Endothelial cell of umbilical vein (primary cell): ENCODE measurements at regions not wholly inside any gene's neighbourhood (a gene's known extent, or its start where the extent isn't known, plus 50 kb on each side); places are given as distances from the start of the nearest gene placed in this dataset.

Experiments used
- BruUV-seq: library from RNA; stranded (reverse); fragments of 400-500 nt; replicated peaks from 2 replicates; lab custom pipeline; 2021; lab: Mats Ljungman, UMichigan
- CTCF ChIA-PET: fragments of 300-600, 350-600 bp; sonication (Branson Sonifier 250); formaldehyde crosslinking; loops from one replicate; lab custom pipeline; 2021; ENCODE audit warnings: antibody characterized with exemption, inconsistent platforms; lab: Charles Lee
- POLR2A ChIA-PET: fragments of 300-600, 350-600 bp; sonication (Branson Sonifier 250); formaldehyde crosslinking; loops from one replicate; lab custom pipeline; 2021; ENCODE audit warnings: antibody characterized with exemption, inconsistent platforms; lab: Charles Lee
- DNase-seq: peaks from one replicate; pipeline ENCODE4 v3.0.0-alpha.2; 2011; ENCODE audit warnings: low read depth, low spot score
- FAIRE-seq: peaks from 2 replicates; lab custom pipeline; 2011; peaks lifted over from hg19 to GRCh38; lab: Jason Lieb, UNC
- H2AFZ ChIP-seq: 2 replicates; pipeline ENCODE4 v1.6.0; 2012; ENCODE audit warnings: low read depth, low read length, control low read depth, inconsistent platforms
- H3K27ac ChIP-seq: 2 replicates; pipeline ENCODE4 v1.5.1; 2011; ENCODE audit warnings: low read depth, mild to moderate bottlenecking, control low read depth, low read length, moderate library complexity; ENCODE audit not compliant: insufficient read depth
- H3K27me3 ChIP-seq, 2 experiments: 2 replicates each; pipeline versions ENCODE4 v1.6.0 to v1.6.1; 2011; ENCODE audit warnings: low read length in 2 of 2, mixed read lengths in 1 of 2; ENCODE audit not compliant: control insufficient read depth in 2 of 2, insufficient read depth in 2 of 2
- H3K36me3 ChIP-seq, 2 experiments: 2 replicates in 1 of 2; 3 replicates in 1 of 2; pipeline ENCODE4 v1.5.1; 2011; ENCODE audit warnings: low read length in 2 of 2, mild to moderate bottlenecking in 1 of 2, moderate library complexity in 1 of 2; ENCODE audit not compliant: control insufficient read depth in 2 of 2, insufficient read depth in 2 of 2; ENCODE audit errors: extremely low read depth in 1 of 2
- H3K4me1 ChIP-seq: 3 replicates; pipeline ENCODE4 v1.5.1; 2011; ENCODE audit warnings: mild to moderate bottlenecking, low read length; ENCODE audit not compliant: control insufficient read depth, insufficient read depth; ENCODE audit errors: extremely low read depth
- H3K4me2 ChIP-seq: 2 replicates; pipeline ENCODE4 v1.6.1; 2011; ENCODE audit warnings: low read length, control low read depth, mixed read lengths; ENCODE audit not compliant: insufficient read depth
- H3K4me3 ChIP-seq, 3 experiments: fragments of 200-600 bp in 1 of 3; sonication (generic), shearing (Covaris generic) in 1 of 3; replicated peaks in 1 of 3; 2 replicates each; pipeline ENCODE4 v1.5.1; 2011 to 2016; ENCODE audit warnings: control low read depth in 3 of 3, low read length in 3 of 3, mild to moderate bottlenecking in 2 of 3, inconsistent platforms in 1 of 3, low read depth in 1 of 3, moderate library complexity in 1 of 3; ENCODE audit not compliant: insufficient read depth in 1 of 3
- H3K79me2 ChIP-seq: 2 replicates; pipeline ENCODE4 v1.6.0; 2012; ENCODE audit warnings: low read length, inconsistent platforms; ENCODE audit not compliant: control insufficient read depth, insufficient read depth
- H3K9ac ChIP-seq: replicated peaks from 2 replicates; pipeline ENCODE3; 2011; ENCODE audit warnings: low read length, control low read depth; ENCODE audit not compliant: insufficient read depth; ENCODE audit errors: extremely low read depth
- H3K9me1 ChIP-seq: replicated peaks from 3 replicates; pipeline ENCODE4 v1.6.0; 2011; ENCODE audit warnings: mild to moderate bottlenecking, low read length; ENCODE audit not compliant: control insufficient read depth, insufficient read depth; ENCODE audit errors: extremely low read depth
- H3K9me3 ChIP-seq: replicated peaks from 2 replicates; pipeline ENCODE4 v1.5.1; 2012; ENCODE audit warnings: low read length, inconsistent platforms; ENCODE audit not compliant: control insufficient read depth, insufficient read depth
- H4K20me1 ChIP-seq: replicated peaks from 2 replicates; pipeline ENCODE3; 2011; ENCODE audit warnings: mild to moderate bottlenecking, low read length; ENCODE audit not compliant: control insufficient read depth, insufficient read depth; ENCODE audit errors: extremely low read depth
- EZH2 ChIP-seq: IDR thresholded peaks from 2 replicates; pipeline ENCODE4 v1.6.1; 2012; ENCODE audit warnings: borderline replicate concordance, low read depth, mild to moderate bottlenecking, moderate library complexity, low read length, inconsistent platforms; ENCODE audit not compliant: severe bottlenecking
- FOS ChIP-seq: IDR thresholded peaks from 2 replicates; pipeline ENCODE4 v1.6.1; 2011; ENCODE audit warnings: mild to moderate bottlenecking, low read length, moderate library complexity, borderline replicate concordance; ENCODE audit not compliant: insufficient read depth
- GATA2 ChIP-seq: IDR thresholded peaks from 2 replicates; pipeline ENCODE4 v1.7.0; 2011; ENCODE audit warnings: low read depth, mild to moderate bottlenecking, moderate library complexity, mixed read lengths, low read length; ENCODE audit not compliant: insufficient read length, insufficient read depth
- JUN ChIP-seq: IDR thresholded peaks from 2 replicates; pipeline ENCODE4 v1.6.1; 2011; ENCODE audit warnings: borderline replicate concordance, low read depth; ENCODE audit not compliant: insufficient read length, insufficient read depth
- MYC ChIP-seq: IDR thresholded peaks from one replicate; pipeline ENCODE4 v1.6.1; 2011; ENCODE audit warnings: mild to moderate bottlenecking, low read depth, low read length
- POLR2A ChIP-seq: IDR thresholded peaks from 2 replicates; pipeline ENCODE4 v1.6.1; 2012; ENCODE audit warnings: low read depth, mild to moderate bottlenecking, control low read depth, low read length
- POLR2AphosphoS5 ChIP-seq: IDR thresholded peaks from 2 replicates; pipeline ENCODE4 v1.6.1; 2012; ENCODE audit warnings: low read depth, mild to moderate bottlenecking, control low read depth, low read length, moderate library complexity; ENCODE audit not compliant: insufficient read depth
- dilution Hi-C: fragments of 300-500 bp; cut with MboI; formaldehyde crosslinking; loops from one replicate; pipeline ENCODE4 v1.15.0; 2019; ENCODE audit warnings: low sequenced_read_pairs; ENCODE audit not compliant: extremely low pct_ligation_motif_present
- intact Hi-C: fragments of 100-400 bp; cut with micrococcal nuclease; formaldehyde crosslinking; loops from one replicate; pipeline ENCODE4 v1.10.0; 2022
- TF ChIP-seq, protein P1 (sequence below): IDR thresholded peaks from 2 replicates; pipeline ENCODE4 v1.6.1; 2011; ENCODE audit not compliant: insufficient read depth, insufficient read length
- TF ChIP-seq, protein P2 (sequence below), 2 donors: IDR thresholded peaks; 1 replicate in 1 of 2; 2 replicates in 1 of 2; pipeline ENCODE4 v1.5.1; 2011; ENCODE audit warnings: low read length in 2 of 2, mild to moderate bottlenecking in 2 of 2, moderate library complexity in 2 of 2, control low read depth in 1 of 2, inconsistent platforms in 1 of 2, low read depth in 1 of 2; ENCODE audit not compliant: insufficient read depth in 1 of 2; ENCODE audit errors: extremely low read depth in 1 of 2

DNA sequence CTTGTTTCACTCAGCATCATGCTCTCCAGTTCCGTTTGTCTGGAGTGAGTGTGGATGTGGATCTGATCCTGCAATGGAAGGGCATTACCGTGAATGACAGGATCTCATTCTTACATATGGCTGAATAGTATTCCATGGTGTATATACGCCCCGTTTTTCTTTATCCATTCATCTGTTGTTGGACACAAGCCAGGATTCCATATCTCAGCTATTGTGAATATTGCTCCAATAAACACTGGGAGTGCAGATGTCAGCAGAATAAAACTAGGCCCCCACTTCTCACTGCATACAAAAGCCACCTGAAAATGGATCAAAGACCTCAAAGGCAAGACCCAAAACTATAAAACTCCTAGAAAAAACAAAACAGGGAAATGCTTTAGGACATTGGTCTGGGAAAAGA is 120.3 kb upstream of the TMPRSS2 start:
- Histone ChIP-seq H4K20me1 (no peaks in the 10 kb centered on the region), H3K9ac (no peak overlapping the region), H3K79me2 (no peaks in the 10 kb centered on the region), H3K27ac (no peak overlapping the region), H2AFZ (no peak overlapping the region), H3K4me1 (no peaks in the 10 kb centered on the region), H3K9me1 (no peaks in the 10 kb centered on the region), H3K4me3 (no peak overlapping the region), H3K4me2 (no peak overlapping the region), H3K27me3 (no peaks in the 10 kb centered on the region), H3K36me3 (no peaks in the 10 kb centered on the region), H3K9me3 (no peaks in the 10 kb centered on the region)
- intact Hi-C loops = no loop called here
- CTCF ChIA-PET = no interaction called here
- TF ChIP-seq, protein P1, sequence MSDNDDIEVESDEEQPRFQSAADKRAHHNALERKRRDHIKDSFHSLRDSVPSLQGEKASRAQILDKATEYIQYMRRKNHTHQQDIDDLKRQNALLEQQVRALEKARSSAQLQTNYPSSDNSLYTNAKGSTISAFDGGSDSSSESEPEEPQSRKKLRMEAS = no peak
- TF ChIP-seq POLR2A (no peak), FOS (no peak)
- TF ChIP-seq, protein P2, sequence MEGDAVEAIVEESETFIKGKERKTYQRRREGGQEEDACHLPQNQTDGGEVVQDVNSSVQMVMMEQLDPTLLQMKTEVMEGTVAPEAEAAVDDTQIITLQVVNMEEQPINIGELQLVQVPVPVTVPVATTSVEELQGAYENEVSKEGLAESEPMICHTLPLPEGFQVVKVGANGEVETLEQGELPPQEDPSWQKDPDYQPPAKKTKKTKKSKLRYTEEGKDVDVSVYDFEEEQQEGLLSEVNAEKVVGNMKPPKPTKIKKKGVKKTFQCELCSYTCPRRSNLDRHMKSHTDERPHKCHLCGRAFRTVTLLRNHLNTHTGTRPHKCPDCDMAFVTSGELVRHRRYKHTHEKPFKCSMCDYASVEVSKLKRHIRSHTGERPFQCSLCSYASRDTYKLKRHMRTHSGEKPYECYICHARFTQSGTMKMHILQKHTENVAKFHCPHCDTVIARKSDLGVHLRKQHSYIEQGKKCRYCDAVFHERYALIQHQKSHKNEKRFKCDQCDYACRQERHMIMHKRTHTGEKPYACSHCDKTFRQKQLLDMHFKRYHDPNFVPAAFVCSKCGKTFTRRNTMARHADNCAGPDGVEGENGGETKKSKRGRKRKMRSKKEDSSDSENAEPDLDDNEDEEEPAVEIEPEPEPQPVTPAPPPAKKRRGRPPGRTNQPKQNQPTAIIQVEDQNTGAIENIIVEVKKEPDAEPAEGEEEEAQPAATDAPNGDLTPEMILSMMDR (IDR thresholded peaks at IDR 0.05; ENCODE audit: extremely low read depth in 1 of 2, insufficient read depth in 1 of 2, low read depth in 1 of 2, low read length in 2 of 2) = no peak
- POLR2A ChIA-PET = no interaction called here
- FAIRE-seq (no peak), DNase-seq (no peak)
- dilution Hi-C loops = no loop called here
- BruUV-seq = no TSS peak

DNA sequence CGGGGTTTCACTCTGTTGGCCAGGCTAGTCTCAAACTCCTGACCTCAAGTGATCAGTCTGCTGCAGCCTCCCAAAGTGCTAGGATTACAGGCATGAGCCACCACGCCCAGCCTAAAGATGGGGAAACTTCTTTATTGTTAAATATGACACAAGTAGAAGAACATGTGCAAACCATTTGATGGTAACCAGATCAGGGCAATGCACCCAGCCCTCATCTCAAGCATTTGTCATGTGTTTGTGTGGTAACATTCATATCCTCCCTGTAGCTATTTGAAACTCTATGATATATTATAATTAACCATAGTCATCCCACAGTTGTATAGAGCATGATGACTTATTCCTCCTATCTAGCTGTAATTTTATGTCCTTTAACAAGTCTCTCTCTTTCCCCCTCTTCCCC is 119.5 kb upstream of the TMPRSS2 start:
- H3K79me2 ChIP-seq = no peaks in the 10 kb centered on the region
- ChIA-PET CTCF (interaction anchor here (0.5 kb wide), 1 partner anchor 159 kb away, joined by 3 read pairs; no protein-coding TSS in a partner anchor), POLR2A (no interaction called here)
- no peaks in the 10 kb centered on the region for H4K20me1 ChIP-seq
- no peak overlapping the region for H3K4me3 ChIP-seq
- H3K9me3 ChIP-seq = no peaks in the 10 kb centered on the region
- H3K27ac ChIP-seq = no peak overlapping the region
- no peak for FAIRE-seq
- no TSS peak for BruUV-seq
- no peak for TF ChIP-seq FOS
- no peak for TF ChIP-seq MYC
- no peak for TF ChIP-seq EZH2
- no peak for TF ChIP-seq POLR2A
- no peak for TF ChIP-seq POLR2AphosphoS5
- TF ChIP-seq, protein P1 = no peak
- no peak for TF ChIP-seq JUN
- TF ChIP-seq, protein P2 (IDR thresholded peaks at IDR 0.05; ENCODE audit: extremely low read depth in 1 of 2, insufficient read depth in 1 of 2, low read depth in 1 of 2, low read length in 2 of 2) = no peak
- TF ChIP-seq GATA2 = no peak
- no peaks in the 10 kb centered on the region for H3K4me1 ChIP-seq
- H2AFZ ChIP-seq = no peak overlapping the region
- H3K4me2 ChIP-seq = no peak overlapping the region
- no peaks in the 10 kb centered on the region for H3K9me1 ChIP-seq
- no peak for DNase-seq
- intact Hi-C loops = no loop called here
- no peaks in the 10 kb centered on the region for H3K27me3 ChIP-seq
- no peak overlapping the region for H3K9ac ChIP-seq
- dilution Hi-C loops = no loop called here
- H3K36me3 ChIP-seq = no peaks in the 10 kb centered on the region
